ENCODE measurements at regions not wholly inside any gene's neighbourhood (a gene's known extent, or its start where the extent isn't known, plus 50 kb on each side); places are given as distances from the start of the nearest gene placed in this dataset.

DNA sequence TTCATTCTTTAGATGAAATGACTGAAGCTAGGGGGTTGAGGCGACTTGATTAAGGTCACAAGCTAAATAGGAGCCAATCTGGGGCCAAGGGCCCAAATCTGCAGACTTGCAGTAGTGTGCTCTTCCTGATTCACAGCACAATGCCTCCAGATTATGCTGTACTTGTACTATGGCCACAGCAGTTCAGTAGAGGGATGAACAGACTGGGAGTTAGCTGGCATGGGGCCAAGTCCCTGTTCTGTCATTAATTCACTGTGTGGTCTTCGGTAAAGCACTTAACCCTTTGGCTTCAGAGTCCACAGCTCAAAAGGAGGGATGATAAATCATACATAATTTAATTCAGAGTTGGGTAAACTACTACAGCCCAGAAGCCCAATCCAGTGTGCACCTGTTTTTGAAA, 196.8 kb downstream of the XPNPEP1 start:
- Histone ChIP-seq H3K36me3 (ENCODE audit: control insufficient read depth, insufficient read depth, low read length) (no peaks in the 10 kb centered on the region), H3K4me3 (ENCODE audit: low read depth, low read length) (no peak overlapping the region), H3K27me3 (ENCODE audit: control insufficient read depth, insufficient read depth, low read length) (no peaks in the 10 kb centered on the region)
- peak; percentile 10 for DNase-seq (ENCODE audit: low read depth)
- no peak for TF ChIP-seq CTCF (IDR thresholded peaks at IDR 0.05; ENCODE audit: insufficient read depth, low read length, poor library complexity, severe bottlenecking)

GRCh38 chr10:109723305-109723704, 200.0 kb downstream of the XPNPEP1 start:
- H3K4me3 ChIP-seq (ENCODE audit: low read depth, low read length) = no peak overlapping the region
- DNase-seq (ENCODE audit: low read depth) = no peak

GRCh38 chr10:109721453-109722064, 201.8 kb downstream of the XPNPEP1 start:
- Histone ChIP-seq H3K36me3 (ENCODE audit: control insufficient read depth, insufficient read depth, low read length) (no peaks in the 10 kb centered on the region), H3K4me3 (ENCODE audit: low read depth, low read length) (no peak overlapping the region), H3K27me3 (ENCODE audit: control insufficient read depth, insufficient read depth, low read length) (no peaks in the 10 kb centered on the region)
- TF ChIP-seq CTCF (IDR thresholded peaks at IDR 0.05; ENCODE audit: insufficient read depth, low read length, poor library complexity, severe bottlenecking) = no peak
- no peak for DNase-seq (ENCODE audit: low read depth)

More at GRCh38 chr10:109723305-109723704, 200.0 kb downstream of the XPNPEP1 start:
- Histone ChIP-seq H3K27me3 (ENCODE audit: control insufficient read depth, insufficient read depth, low read length) (no peaks in the 10 kb centered on the region), H3K36me3 (ENCODE audit: control insufficient read depth, insufficient read depth, low read length) (no peaks in the 10 kb centered on the region)
- no peak for TF ChIP-seq CTCF (IDR thresholded peaks at IDR 0.05; ENCODE audit: insufficient read depth, low read length, poor library complexity, severe bottlenecking)

GRCh38 chr10:109706026-109706560, 217.2 kb downstream of the XPNPEP1 start:
- TF ChIP-seq CTCF (IDR thresholded peaks at IDR 0.05; ENCODE audit: insufficient read depth, low read length, poor library complexity, severe bottlenecking) = no peak
- H3K36me3 ChIP-seq (ENCODE audit: control insufficient read depth, insufficient read depth, low read length) = no peaks in the 10 kb centered on the region
- H3K27me3 ChIP-seq (ENCODE audit: control insufficient read depth, insufficient read depth, low read length) = no peaks in the 10 kb centered on the region
- no peak overlapping the region for H3K4me3 ChIP-seq (ENCODE audit: low read depth, low read length)
- DNase-seq (ENCODE audit: low read depth) = no peak

DNA sequence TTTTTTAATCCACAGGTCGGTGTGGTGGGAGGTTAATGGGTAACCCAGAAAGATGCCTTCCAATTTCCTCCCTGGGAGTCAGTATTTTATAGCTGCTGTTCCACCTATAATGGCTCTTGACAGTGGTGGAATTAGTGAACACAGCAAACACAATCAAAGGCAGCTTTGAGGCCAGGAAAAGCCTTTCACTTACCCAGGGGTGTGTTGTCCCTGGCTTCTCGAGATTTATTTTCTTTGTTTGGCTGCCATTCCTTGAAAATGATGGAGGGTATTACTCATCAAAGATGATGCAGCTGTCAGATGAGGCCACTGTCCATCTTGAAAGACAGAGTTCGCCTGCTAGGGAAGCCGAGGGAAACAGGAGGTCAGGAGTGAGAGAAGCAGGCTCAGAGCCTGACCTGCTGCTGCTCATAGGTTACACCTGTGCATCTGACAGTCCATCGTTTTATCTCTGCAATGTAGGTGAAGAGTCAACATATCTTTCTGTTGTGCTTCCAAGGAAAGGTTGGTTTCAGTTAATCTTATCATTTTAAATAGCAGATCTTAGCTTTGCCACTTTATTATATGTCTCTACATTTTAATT, 221.6 kb downstream of the XPNPEP1 start:
- no peaks in the 10 kb centered on the region for H3K36me3 ChIP-seq (ENCODE audit: control insufficient read depth, insufficient read depth, low read length)
- no peaks in the 10 kb centered on the region for H3K27me3 ChIP-seq (ENCODE audit: control insufficient read depth, insufficient read depth, low read length)
- H3K4me3 ChIP-seq (ENCODE audit: low read depth, low read length) = no peak overlapping the region
- no peak for DNase-seq (ENCODE audit: low read depth)
- TF ChIP-seq CTCF (IDR thresholded peaks at IDR 0.05; ENCODE audit: insufficient read depth, low read length, poor library complexity, severe bottlenecking) = no peak
